ENCODE measurements at regions not wholly inside any gene's neighbourhood (a gene's known extent, or its start where the extent isn't known, plus 50 kb on each side); places are given as distances from the start of the nearest gene placed in this dataset.

GRCh38 chr7:54856856-54857255, 97.8 kb upstream of the SEC61G start:
- no peak for DNase-seq

- DNase-seq = no peak
Observed at GRCh38 chr7:54857294-54857693, 98.3 kb upstream of the SEC61G start.

- no peak for DNase-seq
Observed at GRCh38 chr7:54858008-54858692, 99.1 kb upstream of the SEC61G start.

DNA sequence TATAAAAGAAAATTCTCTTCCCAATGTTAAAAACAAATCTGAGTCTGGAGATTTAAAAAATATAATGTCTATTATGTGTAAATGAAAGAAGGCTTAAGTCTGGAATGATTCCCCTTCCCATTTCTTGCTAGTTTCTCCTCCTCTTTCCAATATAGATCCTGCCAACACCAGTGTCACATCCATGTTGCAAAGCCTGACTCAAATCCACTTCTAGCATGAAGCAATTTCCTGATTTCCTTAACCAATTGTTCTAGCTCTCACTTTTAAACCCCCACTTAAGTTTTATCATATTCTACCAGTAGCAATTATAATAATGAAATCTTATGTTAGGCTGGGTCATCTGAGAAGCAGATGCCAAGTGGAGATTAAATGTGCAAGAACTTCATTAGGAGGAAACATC, 100.1 kb upstream of the SEC61G start:
- no peak for DNase-seq

DNA sequence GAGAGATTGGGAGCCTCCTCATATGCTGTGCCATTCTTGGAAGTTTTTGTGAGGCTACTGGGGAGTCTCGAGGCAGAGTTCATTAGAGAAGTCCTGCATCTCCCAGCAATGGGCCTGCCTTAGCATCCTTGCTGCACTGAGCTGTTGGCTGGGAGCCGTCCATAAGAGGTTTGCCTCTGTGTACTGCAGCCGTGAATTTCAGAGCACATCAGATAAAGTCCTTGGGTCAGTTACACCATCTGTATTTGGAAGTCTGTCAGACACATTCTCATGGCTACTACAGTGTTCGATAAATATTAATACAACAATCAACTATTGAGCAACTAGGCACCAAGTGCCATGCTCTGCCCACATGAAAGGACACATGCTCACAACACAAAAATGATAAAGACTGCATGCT, 100.5 kb upstream of the SEC61G start:
- no peak for DNase-seq

GRCh38 chr7:54860003-54860775, 101.2 kb upstream of the SEC61G start:
- DNase-seq = no peak

GRCh38 chr7:54860843-54861242, 101.8 kb upstream of the SEC61G start:
- no peak for DNase-seq

- no peak for DNase-seq
Observed at GRCh38 chr7:54864663-54865062, 105.7 kb upstream of the SEC61G start.

DNA sequence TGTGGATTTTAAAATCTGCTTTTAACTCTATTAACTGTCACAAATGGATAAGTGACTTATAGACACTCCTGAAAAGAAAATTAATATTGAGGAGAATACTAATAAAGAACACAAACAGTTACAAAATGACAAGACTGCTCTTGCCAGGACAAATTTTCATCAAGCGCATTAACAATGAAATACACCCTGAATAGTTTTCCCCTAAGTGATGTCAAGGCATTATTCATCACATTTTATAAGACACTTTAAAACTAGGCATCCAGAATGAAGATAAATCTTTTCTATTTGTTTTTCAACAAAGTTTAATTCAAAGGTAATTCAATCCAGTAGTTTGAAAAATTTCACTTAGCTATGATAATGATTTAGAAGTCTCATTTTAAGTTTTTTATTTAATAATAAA, 110.5 kb upstream of the SEC61G start:
- DNase-seq = no peak

- no peak for DNase-seq
Observed at GRCh38 chr7:54874804-54875203, 115.8 kb upstream of the SEC61G start.

GRCh38 chr7:54877683-54878082, 118.7 kb upstream of the SEC61G start:
- DNase-seq = no peak

- DNase-seq = no peak
Observed at GRCh38 chr7:54878339-54878738, 119.3 kb upstream of the SEC61G start.

DNA sequence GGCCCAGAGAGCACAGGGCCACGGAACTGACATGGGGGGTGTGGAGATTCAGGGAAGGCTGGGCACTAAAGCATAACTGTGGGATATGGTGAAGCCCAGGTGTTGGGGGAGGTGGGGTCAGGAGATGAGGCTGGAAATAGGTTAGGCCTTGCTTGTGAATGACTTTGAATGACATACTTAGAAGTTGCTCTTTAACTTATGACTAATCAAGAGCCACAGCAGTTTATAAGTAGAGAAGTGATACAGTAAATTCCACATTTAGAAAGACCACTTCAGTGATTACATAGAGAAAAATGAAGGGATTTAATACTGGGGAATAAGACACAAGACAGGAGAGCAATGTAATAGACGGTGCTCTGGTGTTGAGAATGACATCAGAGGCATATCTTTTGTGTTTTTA, 120.8 kb upstream of the SEC61G start:
- DNase-seq = no peak

DNA sequence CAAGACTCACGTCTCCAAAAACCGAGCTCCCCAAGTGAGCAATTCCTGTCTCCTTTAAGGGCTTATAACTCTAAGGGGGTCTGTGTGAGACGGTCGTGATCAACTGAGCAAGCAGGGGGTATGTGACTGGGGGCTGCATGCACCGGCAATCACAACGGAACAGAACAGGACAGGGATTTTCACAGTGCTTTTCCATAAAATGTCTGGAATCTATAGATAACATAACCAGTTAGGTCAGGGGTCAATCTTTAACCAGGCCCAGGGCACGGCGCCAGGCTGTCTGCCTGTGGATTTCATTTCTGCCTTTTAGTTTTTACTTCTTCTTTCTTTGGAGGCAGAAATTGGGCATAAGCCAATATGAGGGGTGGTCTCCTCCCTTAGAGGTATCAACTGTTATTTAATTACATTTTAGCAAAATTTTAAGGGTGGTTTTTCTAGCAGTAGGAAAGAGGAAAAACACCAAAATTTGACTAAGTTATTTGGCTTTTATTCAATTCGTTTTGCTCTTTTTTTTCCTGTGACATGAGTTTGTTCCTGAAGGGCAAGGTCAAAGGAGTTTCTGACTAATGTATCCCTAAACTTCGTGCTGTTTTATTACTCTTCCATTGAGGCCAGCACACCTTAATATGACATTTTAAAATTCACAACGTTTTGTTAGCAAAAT, 121.4 kb upstream of the SEC61G start:
- no peak for DNase-seq

DNA sequence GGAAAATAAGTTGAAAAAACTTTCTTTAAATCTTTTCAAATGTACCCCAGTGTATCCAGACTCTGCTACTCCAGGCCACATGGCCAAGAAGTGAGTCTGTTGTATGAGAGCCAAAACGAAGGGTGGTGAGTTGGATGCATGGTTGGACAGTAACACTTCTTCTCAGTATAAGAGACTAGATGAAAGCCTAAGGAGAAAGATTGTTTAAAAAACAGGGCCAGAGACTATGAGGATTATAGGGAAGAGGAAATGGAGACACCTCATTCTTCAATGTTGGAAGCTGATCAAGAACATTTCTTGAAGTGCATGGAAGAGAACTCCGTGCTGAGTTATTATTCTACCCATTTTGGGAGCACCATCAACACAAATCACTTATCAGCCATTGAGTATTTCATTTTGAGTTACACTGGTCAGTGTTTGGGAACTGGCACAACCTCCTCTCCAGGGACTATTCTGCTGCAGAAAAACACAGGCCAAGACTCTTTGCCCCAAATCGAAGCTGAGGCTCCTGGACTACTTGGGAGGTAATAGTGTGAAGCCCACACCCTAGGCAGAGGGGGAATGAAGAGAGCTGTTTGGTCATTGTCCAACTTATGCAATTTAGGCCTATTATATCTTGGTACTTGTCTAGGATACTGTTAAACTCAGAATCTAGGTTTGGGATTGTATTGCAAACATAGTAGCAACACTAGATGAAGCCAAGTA, 123.0 kb upstream of the SEC61G start:
- DNase-seq = no peak

GRCh38 chr7:54882694-54883093, 123.7 kb upstream of the SEC61G start:
- no peak for DNase-seq

GRCh38 chr7:54883576-54883975, 124.6 kb upstream of the SEC61G start:
- no peak for DNase-seq

DNA sequence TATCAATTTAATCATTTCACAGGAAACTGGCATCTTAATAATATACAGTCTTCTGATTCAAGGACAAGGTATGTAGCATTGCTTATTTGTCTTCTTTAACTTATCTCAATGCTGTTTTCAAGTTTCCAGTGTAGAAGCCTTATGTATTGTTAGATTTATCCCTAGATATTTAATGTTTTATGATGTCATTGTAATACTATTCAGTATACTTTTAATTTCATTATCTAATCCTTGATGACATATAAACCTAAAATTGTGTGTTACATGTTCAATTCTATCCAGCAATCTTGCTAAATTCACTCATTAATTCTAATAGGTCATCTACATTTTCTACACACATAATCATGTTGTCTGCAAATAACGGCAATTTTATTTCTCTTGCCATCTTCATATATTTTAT, 126.3 kb upstream of the SEC61G start:
- DNase-seq = no peak

DNA sequence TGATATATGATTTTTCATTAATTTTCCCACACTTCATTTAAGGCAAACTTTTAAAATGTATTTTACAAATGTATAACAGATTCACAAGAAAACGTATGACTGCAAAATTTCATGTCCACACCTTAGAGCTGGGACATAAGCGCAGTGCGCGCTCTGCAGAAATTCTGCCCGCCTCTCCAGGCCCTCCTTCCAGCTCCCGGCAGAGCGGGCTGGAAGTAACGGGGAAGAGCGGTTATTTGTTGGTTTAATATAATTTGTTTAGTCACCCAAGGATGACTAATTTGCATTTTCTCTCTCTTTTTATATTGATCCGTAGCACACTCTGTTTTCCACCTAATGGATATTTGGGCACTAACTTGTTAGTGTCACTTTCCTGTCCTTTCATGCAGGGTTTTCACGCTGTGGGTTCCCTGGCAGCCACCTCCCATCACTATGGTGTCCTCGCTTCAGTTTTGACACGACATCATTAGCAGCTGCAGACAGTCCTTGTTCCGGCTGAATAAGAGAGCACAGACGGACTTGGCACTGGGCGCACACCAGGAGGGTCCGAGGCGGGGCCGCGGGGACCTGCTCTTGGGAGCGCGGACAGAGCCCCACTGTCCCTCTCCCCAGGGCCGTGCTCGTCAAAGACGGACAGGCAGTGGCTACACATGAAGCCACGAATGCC, 129.2 kb upstream of the SEC61G start:
- DNase-seq = peak; percentile 61

GRCh38 chr7:54888734-54889082, 129.7 kb upstream of the SEC61G start:
- no peak for DNase-seq

- no peak for DNase-seq
Observed at GRCh38 chr7:54897891-54898290, 120.9 kb upstream of the EGFR start.

DNA sequence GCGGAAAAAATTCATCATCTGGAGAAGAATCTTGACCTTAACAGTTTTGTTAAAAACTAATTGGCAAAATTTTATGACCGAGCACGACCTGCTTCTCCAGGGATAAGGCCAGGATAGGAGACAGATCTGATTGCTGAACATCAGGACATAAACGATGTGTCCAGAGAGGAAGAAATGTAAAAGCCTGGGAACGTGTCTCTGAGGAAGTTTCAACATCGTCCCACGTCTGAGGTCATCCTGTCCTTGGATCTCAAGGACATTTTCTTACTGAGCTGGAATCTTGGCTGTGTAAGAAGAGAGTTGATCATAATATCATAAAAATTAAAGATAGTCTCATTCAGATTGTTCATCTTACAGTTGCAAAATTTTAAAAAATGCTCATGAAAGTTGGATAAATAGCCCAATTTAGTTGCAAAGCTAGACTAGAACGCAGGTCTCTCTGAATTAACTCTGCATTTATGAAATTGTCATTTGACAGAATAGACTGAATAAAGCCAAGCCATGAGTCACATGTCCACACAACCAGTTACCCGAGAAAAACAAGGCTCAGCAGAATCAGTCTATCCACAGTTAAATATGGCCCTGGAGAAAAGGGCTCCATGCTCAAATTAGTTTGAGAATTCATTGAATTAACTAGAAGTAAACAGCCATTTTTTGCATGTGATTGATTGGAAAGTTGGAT, 120.0 kb upstream of the EGFR start:
- no peak for DNase-seq

Data from right forelimb (tissue), 1 donor.